ENCODE measurements at regions not wholly inside any gene's neighbourhood (a gene's known extent, or its start where the extent isn't known, plus 50 kb on each side); places are given as distances from the start of the nearest gene placed in this dataset.

GRCh38 chr4:120177603-120178002, 111.0 kb upstream of the MAD2L1 start:
- no peaks in the 10 kb centered on the region for H3K27me3 ChIP-seq (ENCODE audit: control insufficient read depth, insufficient read depth, low read length)
- DNase-seq (ENCODE audit: low read depth, low spot score) = no peak
- CTCF ChIA-PET = no interaction called here
- intact Hi-C loops (cut with micrococcal nuclease; ENCODE audit: unreplicated experiment) = no loop called here
- H3K36me3 ChIP-seq (ENCODE audit: control insufficient read depth, insufficient read depth, low read length) = no peaks in the 10 kb centered on the region
- no peak for ATAC-seq
- no peaks in the 10 kb centered on the region for H3K9me3 ChIP-seq (ENCODE audit: control insufficient read depth, insufficient read depth, low read depth, low read length)
- no peak overlapping the region for H3K27ac ChIP-seq (ENCODE audit: low read length)
- in situ Hi-C loops (cut with HindIII; ENCODE audit: low pct_unique_long_range_greater_than_20kb, low sequenced_read_pairs) = no loop called here
- POLR2A ChIA-PET = no interaction called here
- no TSS peak for BruUV-seq (replicated peaks)
- H3K4me3 ChIP-seq (ENCODE audit: low read depth in 2 of 2, low read length in 2 of 2) = no peak overlapping the region
- TF ChIP-seq SIN3A (IDR thresholded peaks at IDR 0.05; ENCODE audit: borderline replicate concordance, insufficient read depth, low read depth, low read length) (no peak), TCF7L2 (IDR thresholded peaks at IDR 0.05; ENCODE audit: low read depth, low read length) (no peak), POLR2AphosphoS5 (IDR thresholded peaks at IDR 0.05; ENCODE audit: low read depth, low read length) (no peak), REST (IDR thresholded peaks at IDR 0.05; ENCODE audit: insufficient read depth in 1 of 2, low read depth in 2 of 2, low read length in 1 of 2) (no peak)
- TF ChIP-seq, protein P1, sequence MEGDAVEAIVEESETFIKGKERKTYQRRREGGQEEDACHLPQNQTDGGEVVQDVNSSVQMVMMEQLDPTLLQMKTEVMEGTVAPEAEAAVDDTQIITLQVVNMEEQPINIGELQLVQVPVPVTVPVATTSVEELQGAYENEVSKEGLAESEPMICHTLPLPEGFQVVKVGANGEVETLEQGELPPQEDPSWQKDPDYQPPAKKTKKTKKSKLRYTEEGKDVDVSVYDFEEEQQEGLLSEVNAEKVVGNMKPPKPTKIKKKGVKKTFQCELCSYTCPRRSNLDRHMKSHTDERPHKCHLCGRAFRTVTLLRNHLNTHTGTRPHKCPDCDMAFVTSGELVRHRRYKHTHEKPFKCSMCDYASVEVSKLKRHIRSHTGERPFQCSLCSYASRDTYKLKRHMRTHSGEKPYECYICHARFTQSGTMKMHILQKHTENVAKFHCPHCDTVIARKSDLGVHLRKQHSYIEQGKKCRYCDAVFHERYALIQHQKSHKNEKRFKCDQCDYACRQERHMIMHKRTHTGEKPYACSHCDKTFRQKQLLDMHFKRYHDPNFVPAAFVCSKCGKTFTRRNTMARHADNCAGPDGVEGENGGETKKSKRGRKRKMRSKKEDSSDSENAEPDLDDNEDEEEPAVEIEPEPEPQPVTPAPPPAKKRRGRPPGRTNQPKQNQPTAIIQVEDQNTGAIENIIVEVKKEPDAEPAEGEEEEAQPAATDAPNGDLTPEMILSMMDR (IDR thresholded peaks at IDR 0.05) = no peak
- H3K4me1 ChIP-seq (ENCODE audit: control insufficient read depth, insufficient read depth, low read length) = no peaks in the 10 kb centered on the region

- TF ChIP-seq SIN3A (IDR thresholded peaks at IDR 0.05; ENCODE audit: borderline replicate concordance, insufficient read depth, low read depth, low read length) = no peak
- no peak for TF ChIP-seq TCF7L2 (IDR thresholded peaks at IDR 0.05; ENCODE audit: low read depth, low read length)
- TF ChIP-seq REST (IDR thresholded peaks at IDR 0.05; ENCODE audit: insufficient read depth in 1 of 2, low read depth in 2 of 2, low read length in 1 of 2) = no peak
- TF ChIP-seq POLR2AphosphoS5 (IDR thresholded peaks at IDR 0.05; ENCODE audit: low read depth, low read length) = no peak
- TF ChIP-seq, protein P1 (IDR thresholded peaks at IDR 0.05) = no peak
- CTCF ChIA-PET = no interaction called here
- BruUV-seq (replicated peaks) = no TSS peak
- in situ Hi-C loops (cut with HindIII; ENCODE audit: low pct_unique_long_range_greater_than_20kb, low sequenced_read_pairs) (no loop called here), intact Hi-C loops (cut with micrococcal nuclease; ENCODE audit: unreplicated experiment) (no loop called here)
- H3K36me3 ChIP-seq (ENCODE audit: control insufficient read depth, insufficient read depth, low read length) = no peaks in the 10 kb centered on the region
- POLR2A ChIA-PET = no interaction called here
- H3K4me1 ChIP-seq (ENCODE audit: control insufficient read depth, insufficient read depth, low read length) = no peaks in the 10 kb centered on the region
- H3K9me3 ChIP-seq (ENCODE audit: control insufficient read depth, insufficient read depth, low read depth, low read length) = no peaks in the 10 kb centered on the region
- no peak overlapping the region for H3K27ac ChIP-seq (ENCODE audit: low read length)
- ATAC-seq (no peak), DNase-seq (ENCODE audit: low read depth, low spot score) (no peak)
- no peaks in the 10 kb centered on the region for H3K27me3 ChIP-seq (ENCODE audit: control insufficient read depth, insufficient read depth, low read length)
- H3K4me3 ChIP-seq (ENCODE audit: low read depth in 2 of 2, low read length in 2 of 2) = no peak overlapping the region
Observed at GRCh38 chr4:120175272-120175671, 108.6 kb upstream of the MAD2L1 start.

Measured in Panc1 (cell line).